ENCODE measurements at regions not wholly inside any gene's neighbourhood (a gene's known extent, or its start where the extent isn't known, plus 50 kb on each side); places are given as distances from the start of the nearest gene placed in this dataset.
"Not testable (repeated sequence)": the region's sequence is repeated elsewhere in the genome, so short reads cannot be mapped to it uniquely, and the experiment has no call there.

DNA sequence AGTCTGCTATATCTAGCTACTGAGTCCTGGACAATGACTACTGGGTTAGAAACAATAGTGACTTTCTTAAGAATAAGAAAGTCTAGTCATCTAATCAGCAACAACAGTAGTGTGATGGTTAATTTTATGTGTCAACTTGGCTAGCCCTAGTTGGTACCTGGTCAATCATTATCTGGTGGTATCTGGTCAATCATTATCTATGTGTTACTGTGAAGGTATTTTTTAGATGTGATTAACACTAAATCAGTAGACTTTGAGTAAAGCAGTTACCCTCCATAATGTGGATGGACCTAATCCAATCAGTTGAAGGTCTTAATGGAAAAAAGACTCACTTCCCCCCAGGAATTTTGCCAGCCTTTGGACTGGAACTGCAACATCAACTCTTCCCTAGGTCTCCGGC, 312.6 kb downstream of the SIPA1L2 start:
- no peak for DNase-seq (ENCODE audit: low read depth in 3 of 3)

GRCh38 chr1:232316864-232317263, 313.1 kb downstream of the SIPA1L2 start:
- no peak for DNase-seq (ENCODE audit: low read depth in 3 of 3)

- DNase-seq (ENCODE audit: low read depth in 3 of 3): not testable (repeated sequence)
Measured at GRCh38 chr1:232313876-232314275, 316.1 kb downstream of the SIPA1L2 start.

DNA sequence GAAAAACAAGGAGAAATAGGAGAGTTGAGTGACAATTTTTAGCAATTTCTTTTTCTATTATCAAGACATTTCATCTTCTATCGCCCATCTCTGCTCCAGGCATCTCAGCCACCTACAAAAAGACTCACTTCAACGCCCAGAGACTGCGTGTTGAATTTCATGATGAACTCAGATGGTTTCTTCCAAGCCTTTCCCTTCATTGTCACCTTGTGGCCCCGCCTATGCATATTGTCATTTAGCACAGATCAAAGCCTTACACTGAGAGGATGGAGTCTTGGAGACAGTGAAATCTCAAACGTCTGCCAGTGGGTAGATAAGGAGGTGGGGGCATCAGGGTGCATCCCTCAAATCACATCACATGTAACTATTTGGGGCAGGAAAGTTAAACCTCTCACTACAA, 319.4 kb downstream of the SIPA1L2 start:
- no peak for DNase-seq (ENCODE audit: low read depth in 3 of 3)

DNA sequence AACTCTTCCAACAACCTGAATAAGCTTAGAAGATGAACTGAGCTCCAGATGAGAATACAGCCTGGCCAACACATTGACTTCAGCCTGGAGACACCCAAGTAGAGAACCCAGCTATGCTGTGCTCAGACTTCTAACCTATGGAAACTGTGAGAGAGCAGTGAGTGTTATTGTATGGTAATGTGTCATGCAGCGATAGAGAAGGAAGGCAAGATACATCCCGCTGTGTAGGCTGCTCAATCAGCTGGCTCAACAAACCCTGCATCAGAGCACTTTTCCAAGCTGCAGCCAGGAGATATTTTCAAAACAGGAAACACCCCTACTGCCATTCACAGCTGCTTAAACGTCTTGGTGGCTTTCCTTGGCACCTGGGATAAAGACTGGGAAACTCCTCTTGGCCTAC, 321.3 kb downstream of the SIPA1L2 start:
- DNase-seq (ENCODE audit: low read depth in 3 of 3): no peak

DNA sequence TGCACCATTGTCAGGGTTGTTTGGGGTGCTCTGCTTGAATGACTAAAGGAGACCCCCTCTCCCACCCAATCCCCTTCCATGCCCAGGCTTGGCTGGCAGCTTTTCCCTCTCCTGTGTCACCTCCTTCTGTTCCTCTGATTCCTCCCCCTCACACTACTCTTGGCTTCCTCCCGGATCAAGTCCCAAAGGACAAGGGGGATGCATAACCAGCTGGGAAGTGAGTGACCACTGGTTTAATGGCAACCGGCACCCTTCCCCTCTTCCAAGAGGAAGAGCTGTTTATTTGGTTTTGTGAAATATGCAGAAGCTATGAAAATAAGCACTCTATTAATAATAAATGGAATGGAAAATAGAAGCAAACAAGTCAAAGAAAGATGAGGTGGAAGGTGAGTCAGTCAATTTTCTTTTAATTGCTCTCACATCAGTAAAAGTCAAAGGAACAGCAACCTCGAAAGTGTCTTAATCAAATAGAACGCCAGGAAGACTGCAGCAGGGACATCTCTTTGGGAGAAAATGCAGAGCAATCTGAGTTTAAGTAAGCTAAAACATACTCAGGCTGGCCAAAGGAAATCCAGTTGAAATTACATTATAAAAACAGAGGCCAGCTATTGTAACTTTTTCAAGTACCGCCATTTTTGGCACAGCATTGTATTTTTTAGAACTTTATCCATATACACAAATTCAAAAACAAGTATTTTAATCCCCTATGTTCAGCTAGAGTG, 322.5 kb downstream of the SIPA1L2 start:
- DNase-seq (ENCODE audit: low read depth in 3 of 3): no peak

GRCh38 chr1:232306269-232306961, 323.5 kb downstream of the SIPA1L2 start:
- no peak for DNase-seq (ENCODE audit: low read depth in 3 of 3)

DNA sequence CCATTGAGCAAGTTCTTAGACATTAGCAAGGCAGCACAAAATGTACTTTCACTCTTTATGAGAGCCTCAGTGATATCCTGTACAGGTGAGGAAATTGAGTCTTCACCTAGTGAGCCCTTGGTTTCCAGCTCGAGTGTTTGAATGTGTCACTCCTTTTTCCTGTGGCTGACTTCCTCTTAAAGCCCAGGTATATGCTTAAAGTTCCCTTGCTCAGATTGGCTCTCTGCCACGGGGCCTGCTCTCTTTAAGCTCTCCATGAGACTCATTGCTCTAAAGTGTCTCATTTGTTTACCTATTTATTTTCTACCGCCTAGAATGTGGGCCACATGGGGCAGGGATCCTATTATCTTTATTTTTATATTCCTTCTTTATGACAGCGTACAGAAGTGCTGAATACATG, 324.9 kb downstream of the SIPA1L2 start:
- DNase-seq (ENCODE audit: low read depth in 3 of 3): no peak

GRCh38 chr1:232303222-232303620, 326.7 kb downstream of the SIPA1L2 start:
- DNase-seq (ENCODE audit: low read depth in 3 of 3): no peak

DNA sequence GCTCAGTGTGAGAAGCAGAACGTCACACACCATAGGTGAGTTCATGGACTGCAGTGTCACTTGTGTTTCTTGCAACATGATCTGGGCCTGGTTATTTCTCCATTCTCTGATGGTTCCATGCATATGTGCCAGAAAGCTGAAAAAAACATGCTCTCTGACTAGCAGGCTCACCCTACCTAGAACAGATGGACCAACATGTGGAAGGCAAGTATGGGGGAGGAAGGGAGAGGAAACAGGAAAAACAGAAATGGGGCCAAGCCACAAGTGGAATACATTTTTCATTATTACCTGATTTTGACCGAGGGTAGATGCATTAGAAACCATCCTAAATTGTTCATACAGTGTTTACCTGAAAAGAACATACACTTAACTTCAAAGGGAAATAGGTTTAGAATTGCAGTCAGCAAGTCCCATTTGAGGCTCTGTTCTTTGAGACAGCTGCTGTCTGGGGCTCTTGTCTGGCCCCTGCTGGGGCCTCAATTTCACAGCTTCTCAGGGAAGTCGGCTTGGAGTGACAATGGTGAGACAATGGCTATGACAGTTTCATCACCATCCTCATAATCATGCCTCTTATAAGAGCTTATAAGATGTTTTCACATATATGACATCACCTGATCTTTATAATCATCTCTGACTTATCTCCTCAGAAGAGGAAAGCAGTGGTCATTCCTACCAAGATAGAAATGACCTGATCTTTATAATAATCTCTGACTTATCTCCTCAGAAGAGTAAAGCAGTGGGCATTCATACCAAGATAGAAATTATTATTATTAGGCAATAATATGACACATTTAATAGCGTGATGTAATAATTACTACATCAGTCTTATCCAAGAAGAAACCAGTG, 327.3 kb downstream of the SIPA1L2 start:
- no peak for DNase-seq (ENCODE audit: low read depth in 3 of 3)

DNA sequence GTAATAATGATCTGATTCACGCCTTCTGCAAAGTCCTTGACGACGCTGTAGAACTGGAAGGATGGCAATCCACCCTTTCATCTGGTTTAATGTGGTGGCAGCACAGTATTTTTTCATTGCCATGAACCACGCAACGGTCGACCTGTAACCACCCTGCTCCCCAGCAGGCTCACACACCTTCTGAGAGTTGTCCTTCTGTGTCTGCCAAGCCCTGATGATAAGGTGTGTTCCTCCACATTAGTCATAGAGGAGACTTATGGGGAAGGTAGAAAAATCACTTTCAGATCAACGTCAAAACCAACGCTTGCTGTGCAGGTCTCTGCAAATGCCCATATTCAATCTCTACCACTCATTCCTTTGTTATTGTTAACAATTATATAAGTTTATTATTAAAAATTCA, 328.7 kb downstream of the SIPA1L2 start:
- no peak for DNase-seq (ENCODE audit: low read depth in 3 of 3)

DNA sequence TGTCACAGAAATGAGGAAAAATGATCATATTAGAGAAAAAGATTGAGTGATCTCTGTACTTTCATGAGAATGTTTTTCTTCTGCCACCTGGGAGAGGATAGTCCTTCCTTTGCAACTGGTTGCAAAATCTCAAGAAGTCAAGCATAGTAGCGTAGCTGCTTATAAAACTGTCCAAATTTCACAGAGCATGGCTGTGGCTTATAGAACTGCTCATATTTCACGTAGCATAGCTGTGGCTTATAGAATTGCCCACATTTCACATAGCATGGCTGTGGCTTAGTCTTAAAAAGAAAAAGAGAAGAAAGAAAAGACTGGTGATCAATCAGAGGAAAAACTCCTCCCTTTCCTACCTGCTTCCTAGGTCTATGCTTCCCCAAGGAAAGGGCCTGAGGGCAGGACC, 329.5 kb downstream of the SIPA1L2 start:
- DNase-seq (ENCODE audit: low read depth in 3 of 3): no peak

- DNase-seq (ENCODE audit: low read depth in 3 of 3): no peak
Measured at GRCh38 chr1:232296461-232296860, 333.5 kb downstream of the SIPA1L2 start.

- no peak for DNase-seq (ENCODE audit: low read depth in 3 of 3)
Measured at GRCh38 chr1:232293361-232293760, 336.6 kb downstream of the SIPA1L2 start.

DNA sequence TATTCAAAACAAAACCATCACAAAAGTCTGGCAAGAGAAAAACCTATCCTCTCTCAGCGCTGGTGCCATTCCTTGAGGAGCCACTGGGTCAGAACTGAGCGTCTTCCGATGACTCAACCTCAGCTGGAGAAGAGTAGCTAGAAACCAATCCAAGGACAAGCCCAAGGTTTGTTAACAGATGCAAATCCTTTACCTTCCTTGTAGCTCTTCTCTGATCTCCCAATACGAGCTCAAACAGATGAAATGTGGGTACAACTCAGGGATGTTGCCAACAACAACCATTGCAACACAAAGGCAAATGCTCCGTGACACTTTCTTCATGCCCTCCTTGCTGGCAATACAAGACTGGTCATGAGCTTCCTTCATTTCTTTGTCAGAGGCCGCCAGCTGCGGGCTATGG, 337.1 kb downstream of the SIPA1L2 start:
- DNase-seq (ENCODE audit: low read depth in 3 of 3): no peak

- DNase-seq (ENCODE audit: low read depth in 3 of 3): no peak
Measured at GRCh38 chr1:232292239-232292638, 337.7 kb downstream of the SIPA1L2 start.

- DNase-seq (ENCODE audit: low read depth in 3 of 3): no peak
Measured at GRCh38 chr1:232291681-232292080, 338.3 kb downstream of the SIPA1L2 start.

- DNase-seq (ENCODE audit: low read depth in 3 of 3): no peak
Measured at GRCh38 chr1:232291261-232291660, 338.7 kb downstream of the SIPA1L2 start.

GRCh38 chr1:232290570-232290969, 339.4 kb downstream of the SIPA1L2 start:
- no peak for DNase-seq (ENCODE audit: low read depth in 3 of 3)

DNA sequence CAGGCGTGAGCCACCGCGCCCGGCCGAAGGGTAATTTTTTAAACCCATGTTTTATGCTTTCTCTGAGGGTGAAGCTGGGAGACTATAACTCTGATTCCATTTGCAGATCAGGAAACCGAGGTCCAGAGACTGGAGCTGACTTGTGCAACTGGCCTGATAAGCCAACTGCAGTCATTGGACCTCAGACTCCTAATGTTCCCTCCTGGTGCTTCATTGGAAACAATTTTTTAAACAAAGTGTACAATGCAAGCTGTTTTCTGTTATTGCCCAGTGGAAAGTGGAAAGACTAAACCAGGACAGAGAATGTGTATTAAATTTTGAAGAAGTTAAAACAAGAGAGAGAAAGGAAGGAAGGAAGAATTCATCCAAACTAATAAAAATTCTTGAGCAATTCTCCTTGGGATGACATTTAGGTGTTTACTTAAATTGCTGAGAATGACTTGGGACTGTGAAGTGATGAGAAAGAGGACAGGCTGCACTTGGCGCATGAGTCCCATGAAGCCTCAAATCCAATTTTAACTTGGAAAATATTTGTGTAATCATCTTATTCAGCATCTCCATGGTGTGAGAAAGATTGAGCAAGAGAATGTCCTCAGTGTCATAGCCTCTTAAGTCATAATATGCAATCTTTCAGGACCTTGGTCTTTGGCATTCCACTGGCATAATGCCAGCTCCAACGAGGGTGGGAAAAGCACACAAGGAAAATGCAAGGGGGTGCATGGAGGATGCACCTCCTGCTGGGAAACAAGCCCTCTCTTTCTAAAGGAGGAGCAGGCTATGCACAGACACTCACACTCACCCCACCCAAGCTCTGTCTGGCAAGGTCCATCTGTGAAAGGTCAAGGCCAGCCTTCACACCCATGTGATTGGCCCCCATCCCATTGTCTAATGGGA, 342.0 kb downstream of the SIPA1L2 start:
- DNase-seq (ENCODE audit: low read depth in 3 of 3): no peak

DNA sequence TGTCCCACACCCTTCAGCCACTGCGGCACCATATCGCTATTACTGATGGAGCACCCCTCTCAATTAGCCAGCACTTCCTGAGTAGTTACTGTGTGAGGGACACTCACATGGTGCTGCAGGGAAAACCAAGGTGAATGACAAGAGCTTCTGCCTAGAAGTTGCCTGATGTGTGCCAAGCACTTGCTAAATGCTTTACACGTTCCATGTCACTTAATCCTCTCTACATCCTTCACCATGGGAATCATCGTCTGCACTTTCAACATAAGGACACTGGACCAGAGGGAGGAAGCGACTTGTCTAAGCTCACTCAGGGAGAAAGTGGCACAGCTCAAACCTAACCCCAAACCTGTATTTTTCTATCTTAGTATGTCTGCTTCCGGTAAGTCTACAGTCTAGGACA, 344.8 kb downstream of the SIPA1L2 start:
- no peak for DNase-seq (ENCODE audit: low read depth in 3 of 3)

GRCh38 chr1:232283864-232284263, 346.1 kb downstream of the SIPA1L2 start:
- DNase-seq (ENCODE audit: low read depth in 3 of 3): no peak

All from stimulated activated CD4-positive, alpha-beta T cell treated with anti-CD3 and anti-CD28 coated beads, TNF-alpha, amount 100 ng/mL, for 48 hours (primary cell).